GM12891 (cell line): ENCODE measurements at regions not wholly inside any gene's neighbourhood (a gene's known extent, or its start where the extent isn't known, plus 50 kb on each side); places are given as distances from the start of the nearest gene placed in this dataset.

Experiments
- DNase-seq: peaks from one replicate; pipeline ENCODE4 v3.0.0; 2011; ENCODE audit warnings: low spot score; ENCODE audit not compliant: insufficient read length
- FAIRE-seq: peaks from 2 replicates; lab custom pipeline; 2011; peaks lifted over from hg19 to GRCh38; lab: Jason Lieb, UNC
- PAX5 ChIP-seq: IDR thresholded peaks from 2 replicates; pipeline ENCODE4 v1.6.1; 2011; ENCODE audit warnings: low read length, moderate library complexity, mild to moderate bottlenecking; ENCODE audit not compliant: insufficient read depth, severe bottlenecking
- POLR2A ChIP-seq: IDR thresholded peaks from 2 replicates; pipeline ENCODE4 v1.6.1; 2011; ENCODE audit warnings: low read depth, low read length, control low read depth
- POLR2AphosphoS5 ChIP-seq: IDR thresholded peaks from 2 replicates; pipeline ENCODE4 v1.6.1; 2011; ENCODE audit warnings: low read depth, low read length, control low read depth
- POU2F2 ChIP-seq: IDR thresholded peaks from 2 replicates; pipeline ENCODE4 v1.6.1; 2011; ENCODE audit warnings: low read depth, mild to moderate bottlenecking, control low read depth, low read length, moderate library complexity
- SPI1 ChIP-seq: IDR thresholded peaks from 2 replicates; pipeline ENCODE4 v1.6.1; 2011; ENCODE audit warnings: low read depth, low read length, control low read depth
- TAF1 ChIP-seq: IDR thresholded peaks from 2 replicates; pipeline ENCODE4 v1.6.1; 2011; ENCODE audit warnings: low read depth, low read length, control low read depth

DNA sequence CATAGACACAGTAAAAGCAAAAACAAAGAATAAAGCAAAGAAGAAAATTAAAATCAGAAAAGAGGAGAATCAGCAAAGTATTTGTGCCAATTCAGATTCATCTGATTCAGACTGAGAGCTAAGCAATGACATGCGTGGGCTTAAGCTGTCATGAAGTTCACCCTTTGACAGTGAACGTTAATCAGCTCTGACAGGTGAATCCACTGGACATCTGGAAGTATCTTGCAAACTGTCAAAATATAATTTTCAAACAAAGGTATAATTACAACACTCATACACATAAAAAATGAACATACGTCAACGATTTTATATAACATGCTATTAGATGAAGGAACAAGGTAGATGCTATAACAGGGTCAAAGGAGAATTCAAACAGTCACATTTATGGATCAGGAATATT, 596.3 kb upstream of the SALL1 start:
- DNase-seq: no peak
- FAIRE-seq: no peak
- TF ChIP-seq POU2F2 (no peak), TAF1 (no peak)

GRCh38 chr16:51734220-51734619, 583.1 kb upstream of the SALL1 start:
- TF ChIP-seq POLR2AphosphoS5 (no peak), SPI1 (no peak), PAX5 (no peak)
- no peak for DNase-seq
- FAIRE-seq: no peak

GRCh38 chr16:51733181-51733580, 582.1 kb upstream of the SALL1 start:
- FAIRE-seq: no peak
- TF ChIP-seq SPI1 (no peak), POLR2AphosphoS5 (no peak), TAF1 (no peak), PAX5 (no peak), POU2F2 (no peak), POLR2A (no peak)
- DNase-seq: no peak

DNA sequence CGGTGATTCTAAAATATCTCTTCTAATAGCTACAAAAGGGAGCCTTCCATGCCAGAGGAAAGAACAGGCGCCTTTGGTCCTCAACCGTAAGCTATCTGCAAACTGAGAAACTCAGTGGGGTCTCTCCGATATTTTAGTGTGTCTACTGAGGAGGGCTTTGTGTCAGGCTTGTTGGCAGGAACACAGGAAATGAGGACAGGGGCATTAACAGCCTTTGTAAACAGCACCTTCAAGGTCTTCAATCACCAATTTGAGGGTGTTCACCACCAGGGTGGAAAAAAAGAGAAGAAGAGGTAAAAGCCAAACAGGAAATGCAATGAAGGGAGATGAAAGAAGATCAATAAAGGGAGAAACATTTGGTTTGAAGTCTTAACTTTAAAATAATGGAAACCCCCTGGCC, 580.1 kb upstream of the SALL1 start:
- no peak for FAIRE-seq
- no peak for DNase-seq
- TF ChIP-seq PAX5 (no peak), TAF1 (no peak), POLR2AphosphoS5 (no peak), SPI1 (no peak), POLR2A (no peak), POU2F2 (no peak)

DNA sequence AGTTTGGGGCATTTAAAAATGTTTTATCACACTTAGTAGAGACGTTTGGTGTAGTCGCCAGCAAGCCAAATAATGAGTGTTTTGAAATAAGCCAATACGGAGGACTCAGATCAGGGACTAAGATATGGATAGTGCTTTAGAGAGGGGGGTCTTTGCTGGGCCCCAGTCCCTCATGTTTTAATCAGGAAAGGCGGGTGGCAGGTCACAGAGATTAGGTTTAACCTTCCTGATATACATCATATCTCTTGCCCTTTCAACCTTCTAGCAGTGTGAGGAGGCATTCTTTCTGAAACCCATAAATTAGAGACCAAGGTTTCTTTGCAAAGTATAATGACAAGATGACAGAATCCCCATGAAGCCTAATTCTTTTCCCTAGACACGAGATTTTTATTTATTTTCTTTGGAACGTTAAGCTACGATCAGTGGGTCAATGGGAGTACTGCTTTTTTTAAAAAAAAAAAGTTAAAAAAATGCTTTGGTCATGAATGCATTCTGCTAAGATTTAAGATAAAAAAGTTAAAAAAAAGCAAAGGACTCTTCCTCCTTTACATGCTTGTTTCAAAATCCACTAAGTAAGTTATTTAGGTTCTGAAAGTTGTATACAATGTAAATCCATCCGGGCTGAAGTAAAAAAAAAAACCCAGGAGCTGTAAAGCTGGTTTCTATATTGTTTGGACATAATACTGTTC, 572.1 kb upstream of the SALL1 start:
- DNase-seq (no peak), FAIRE-seq (no peak)
- TF ChIP-seq POU2F2 (no peak), SPI1 (no peak), TAF1 (no peak), POLR2AphosphoS5 (no peak), POLR2A (no peak)

GRCh38 chr16:51722467-51722866, 571.4 kb upstream of the SALL1 start:
- TF ChIP-seq POLR2A: no peak
- no peak for DNase-seq
- FAIRE-seq: no peak

DNA sequence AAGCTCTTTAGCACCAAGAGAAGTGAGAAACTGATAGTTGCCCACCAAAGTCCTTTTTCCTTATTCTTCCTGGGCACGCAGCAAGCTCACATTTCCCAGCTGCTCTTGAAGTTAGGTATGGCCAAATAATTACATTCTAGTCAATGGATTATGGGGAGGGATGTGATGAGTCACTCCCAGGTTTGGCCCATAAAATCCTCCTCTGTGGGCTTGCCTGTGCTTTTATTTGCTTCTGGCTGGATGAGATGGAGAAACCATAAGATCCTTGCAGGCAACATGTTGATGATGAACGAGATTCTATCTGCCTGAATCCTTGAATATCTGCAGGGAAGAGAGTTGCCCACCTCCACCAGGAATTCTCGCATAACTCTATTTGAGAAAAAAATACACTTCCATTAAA, 568.3 kb upstream of the SALL1 start:
- FAIRE-seq (no peak), DNase-seq (no peak)
- TF ChIP-seq SPI1 (no peak), PAX5 (no peak), TAF1 (no peak), POU2F2 (no peak), POLR2A (no peak), POLR2AphosphoS5 (no peak)

DNA sequence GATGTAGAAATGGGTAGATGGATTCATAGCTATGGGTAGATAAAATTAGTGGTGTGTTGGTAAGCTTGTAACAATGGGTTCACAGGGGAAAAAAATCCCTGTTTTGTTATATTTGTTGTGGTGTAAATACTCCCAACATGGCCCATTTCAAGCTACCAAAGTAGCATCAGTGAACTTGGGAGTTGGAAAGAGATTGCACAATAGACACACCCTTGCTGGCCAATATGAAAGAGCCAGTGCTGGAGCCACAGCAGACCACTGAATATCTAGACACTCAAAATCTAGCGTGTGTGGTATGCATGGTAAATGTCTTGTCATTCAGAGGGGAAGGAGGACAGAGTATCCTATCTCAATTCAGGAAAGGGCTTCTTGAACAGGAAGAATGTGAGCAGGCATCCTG, 565.1 kb upstream of the SALL1 start:
- TF ChIP-seq POLR2A (no peak), TAF1 (no peak), POLR2AphosphoS5 (no peak)
- FAIRE-seq: no peak

DNA sequence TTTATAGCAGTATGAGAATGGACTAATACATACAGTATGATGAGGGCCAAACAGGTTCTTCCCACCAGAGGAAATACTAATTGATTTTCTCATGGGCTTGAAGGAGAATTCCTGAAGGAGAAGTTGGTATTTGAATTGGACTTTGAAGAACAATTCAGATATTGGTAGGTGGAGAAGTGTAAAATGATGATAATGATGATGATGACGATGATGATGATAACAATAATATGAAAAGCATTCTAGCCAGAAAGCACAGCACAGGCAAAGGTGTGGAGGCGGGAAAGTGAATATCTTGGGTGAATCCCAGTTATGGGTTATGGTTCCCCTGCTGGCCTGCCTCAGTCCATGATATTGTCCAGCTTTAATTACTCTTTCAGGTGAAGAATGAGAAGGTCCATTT, 562.4 kb upstream of the SALL1 start:
- FAIRE-seq (no peak), DNase-seq (no peak)
- no peak for TF ChIP-seq POU2F2
- TF ChIP-seq SPI1: no peak
- TF ChIP-seq POLR2AphosphoS5: no peak

More for the DNA sequence above, 565.1 kb upstream of the SALL1 start:
- no peak for DNase-seq

DNA sequence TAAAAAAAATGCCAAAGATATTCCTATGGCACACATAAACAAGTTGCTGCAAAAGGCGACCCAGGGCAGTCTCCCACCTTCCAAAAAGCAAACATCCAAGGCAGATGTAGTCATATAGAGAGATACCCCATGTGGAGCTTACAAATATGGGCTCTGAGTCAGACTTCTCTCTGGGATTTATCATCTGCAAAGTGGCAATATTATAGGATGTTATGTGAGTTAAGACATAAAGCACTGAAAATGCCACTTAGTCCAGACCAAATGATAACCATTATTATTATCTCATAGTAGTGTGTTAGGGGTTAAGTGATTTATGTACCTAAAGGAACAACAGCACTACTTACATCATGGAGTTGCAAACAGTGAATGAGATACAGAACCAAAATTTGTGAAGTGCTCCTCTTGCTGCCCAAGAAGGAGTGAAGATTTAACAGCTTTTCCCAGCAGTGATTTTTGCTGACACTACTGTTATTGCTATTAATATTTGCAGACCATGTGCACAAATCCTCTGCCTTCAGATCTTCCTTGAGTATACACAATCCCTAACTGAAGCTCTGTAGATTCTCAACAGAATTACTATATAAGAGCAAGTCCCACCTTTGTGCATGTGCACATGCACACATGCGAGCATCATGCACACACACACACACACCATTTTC, 560.0 kb upstream of the SALL1 start:
- no peak for TF ChIP-seq TAF1
- no peak for TF ChIP-seq POLR2A
- no peak for TF ChIP-seq PAX5
- no peak for TF ChIP-seq POU2F2
- no peak for TF ChIP-seq SPI1
- no peak for TF ChIP-seq POLR2AphosphoS5
- no peak for FAIRE-seq
- no peak for DNase-seq

DNA sequence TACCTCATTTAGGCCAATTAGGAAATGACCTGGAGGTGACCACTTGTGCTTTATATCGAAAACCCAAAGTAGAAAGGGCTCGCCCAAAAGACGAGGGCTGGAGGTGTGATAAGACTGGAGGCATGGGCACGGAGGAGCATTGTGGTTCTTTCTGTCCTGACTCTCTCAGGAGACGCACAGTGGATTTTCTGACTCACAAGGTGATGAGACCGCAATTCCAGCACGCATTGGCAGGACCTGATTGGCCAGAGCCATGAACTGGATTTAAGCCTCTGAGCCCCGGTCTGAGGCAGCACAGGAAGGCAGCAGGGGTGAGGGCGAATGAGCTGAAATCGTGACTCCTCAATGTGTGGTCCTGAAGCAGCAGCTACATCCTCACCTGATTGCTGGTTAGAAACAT, 559.1 kb upstream of the SALL1 start:
- FAIRE-seq (no peak), DNase-seq (no peak)
- TF ChIP-seq POLR2A (no peak), SPI1 (no peak), PAX5 (no peak), POU2F2 (no peak), TAF1 (no peak)
